NCI-H226 (cell line): ENCODE measurements at regions not wholly inside any gene's neighbourhood (a gene's known extent, or its start where the extent isn't known, plus 50 kb on each side); places are given as distances from the start of the nearest gene placed in this dataset.

Experiments
- DNase-seq: peaks from one replicate; pipeline ENCODE4 v3.0.0-alpha.2; 2015

GRCh38 chr10:71025535-71025934 lies 137.2 kb upstream of the PCBD1 start:
- no peak for DNase-seq

GRCh38 chr10:71028066-71028465 lies 139.7 kb upstream of the PCBD1 start:
- no peak for DNase-seq

GRCh38 chr10:71029411-71029892 lies 141.1 kb upstream of the PCBD1 start:
- DNase-seq = no peak

GRCh38 chr10:71029907-71030306 lies 141.5 kb upstream of the PCBD1 start:
- DNase-seq = no peak

GRCh38 chr10:71031026-71031425 lies 142.7 kb upstream of the PCBD1 start:
- no peak for DNase-seq

GRCh38 chr10:71031603-71032002 lies 143.2 kb upstream of the PCBD1 start:
- no peak for DNase-seq

- no peak for DNase-seq
Observed at GRCh38 chr10:71032887-71033286, 144.5 kb upstream of the PCBD1 start.

- no peak for DNase-seq
Observed at GRCh38 chr10:71033396-71033980, 145.1 kb upstream of the PCBD1 start.

GRCh38 chr10:71035511-71036296 lies 147.3 kb upstream of the PCBD1 start:
- no peak for DNase-seq

GRCh38 chr10:71036297-71036966 lies 148.1 kb upstream of the PCBD1 start:
- DNase-seq = no peak

GRCh38 chr10:71038091-71038633 lies 149.8 kb upstream of the PCBD1 start:
- DNase-seq = no peak

- DNase-seq = no peak
Observed at GRCh38 chr10:71038921-71039320, 150.6 kb upstream of the PCBD1 start.

- DNase-seq = no peak
Observed at GRCh38 chr10:71039551-71039950, 151.2 kb upstream of the PCBD1 start.

- DNase-seq = no peak
Observed at GRCh38 chr10:71040343-71040742, 152.0 kb upstream of the PCBD1 start.

- DNase-seq = no peak
Observed at GRCh38 chr10:71040846-71041605, 152.7 kb upstream of the PCBD1 start.

- no peak for DNase-seq
Observed at GRCh38 chr10:71042216-71042615, 153.9 kb upstream of the PCBD1 start.

- DNase-seq = no peak
Observed at GRCh38 chr10:71042699-71043098, 154.3 kb upstream of the PCBD1 start.

GRCh38 chr10:71043858-71044257 lies 155.5 kb upstream of the PCBD1 start:
- no peak for DNase-seq

GRCh38 chr10:71044720-71045119 lies 156.4 kb upstream of the PCBD1 start:
- DNase-seq = no peak

GRCh38 chr10:71045204-71045809 lies 156.9 kb upstream of the PCBD1 start:
- DNase-seq = no peak

GRCh38 chr10:71045936-71046335 lies 157.6 kb upstream of the PCBD1 start:
- DNase-seq = no peak

GRCh38 chr10:71046747-71047146 lies 158.4 kb upstream of the PCBD1 start:
- no peak for DNase-seq
